IMR-90 (cell line): ENCODE measurements at regions not wholly inside any gene's neighbourhood (a gene's known extent, or its start where the extent isn't known, plus 50 kb on each side); places are given as distances from the start of the nearest gene placed in this dataset.

ENCODE experiments used
- ATAC-seq: fragments of 200-7000 bp; cut with Tn5 transposase; 2 replicates; pipeline ENCODE4 v1.9.1; 2020; ENCODE audit warnings: low read depth, mild to moderate bottlenecking, moderate library complexity
- BruUV-seq: library from RNA; stranded (reverse); fragments of 400-500 nt; replicated peaks from 2 replicates; lab custom pipeline; 2021; lab: Mats Ljungman, UMichigan
- CTCF ChIA-PET: fragments of 300-600 bp; formaldehyde crosslinking; extraction: SDS; loops from one replicate; lab custom pipeline; 2021; ENCODE audit warnings: antibody characterized with exemption; lab: Yijun Ruan, JAX
- POLR2A ChIA-PET: fragments of 300-600 bp; sonication (Branson Sonifier 250); formaldehyde crosslinking; loops from one replicate; lab custom pipeline; 2022; ENCODE audit warnings: antibody characterized with exemption; ENCODE audit not compliant: unreplicated experiment; lab: Charles Lee
- DNase-seq: peaks from one replicate; pipeline ENCODE4 v3.0.0; 2013
- H2AFZ ChIP-seq: replicated peaks from 2 replicates; pipeline ENCODE3; 2013; ENCODE audit warnings: low read length, mild to moderate bottlenecking; ENCODE audit not compliant: poor library complexity
- H2AK5ac ChIP-seq: 2 replicates; pipeline ENCODE4 v1.6.1; 2013; ENCODE audit warnings: low read depth, low read length, inconsistent platforms
- H2AK9ac ChIP-seq: replicated peaks from 2 replicates; pipeline ENCODE3; 2013; ENCODE audit warnings: mild to moderate bottlenecking, low read depth, low read length, moderate library complexity; ENCODE audit not compliant: poor library complexity
- H2BK120ac ChIP-seq: 2 replicates; pipeline ENCODE4 v1.6.1; 2013; ENCODE audit warnings: low read depth, low read length, inconsistent platforms
- H2BK15ac ChIP-seq: 3 replicates; pipeline ENCODE4 v1.6.1; 2013; ENCODE audit warnings: low read depth, low read length, inconsistent platforms
- H2BK20ac ChIP-seq: 2 replicates; pipeline ENCODE4 v1.6.1; 2013; ENCODE audit warnings: low read depth, mild to moderate bottlenecking, inconsistent platforms, low read length, moderate library complexity
- H2BK5ac ChIP-seq: 2 replicates; pipeline ENCODE4 v1.6.1; 2013; ENCODE audit warnings: mild to moderate bottlenecking, low read depth, low read length, inconsistent platforms; ENCODE audit not compliant: poor library complexity, severe bottlenecking
- H3K14ac ChIP-seq: replicated peaks from 2 replicates; pipeline ENCODE4 v1.6.1; 2013; ENCODE audit warnings: low read depth, low read length, inconsistent platforms
- H3K18ac ChIP-seq: 2 replicates; pipeline ENCODE4 v1.6.1; 2013; ENCODE audit warnings: low read depth, low read length, control low read depth
- H3K23ac ChIP-seq: 2 replicates; pipeline ENCODE4 v1.6.1; 2013; ENCODE audit warnings: low read depth, low read length, inconsistent platforms
- H3K27ac ChIP-seq: 2 replicates; pipeline ENCODE4 v1.5.1; 2013; ENCODE audit warnings: mild to moderate bottlenecking, control low read depth, low read length; ENCODE audit not compliant: insufficient read depth
- H3K27me3 ChIP-seq: 2 replicates; pipeline ENCODE4 v1.6.1; 2013; ENCODE audit warnings: low read length; ENCODE audit not compliant: control insufficient read depth, insufficient read depth
- H3K36me3 ChIP-seq: 2 replicates; pipeline ENCODE4 v1.6.1; 2013; ENCODE audit warnings: low read length, mixed read lengths; ENCODE audit not compliant: control insufficient read depth, insufficient read depth
- H3K4ac ChIP-seq: 2 replicates; pipeline ENCODE4 v1.6.1; 2013; ENCODE audit warnings: low read depth, low read length, inconsistent platforms
- H3K4me1 ChIP-seq: 2 replicates; pipeline ENCODE4 v1.6.1; 2013; ENCODE audit warnings: low read length, mixed read lengths; ENCODE audit not compliant: control insufficient read depth, insufficient read depth
- H3K4me2 ChIP-seq: 2 replicates; pipeline ENCODE4 v1.6.1; 2013; ENCODE audit warnings: low read depth, mild to moderate bottlenecking, control low read depth, low read length, moderate library complexity
- H3K4me3 ChIP-seq: 2 replicates; pipeline ENCODE4 v1.5.1; 2013; ENCODE audit warnings: low read depth, mild to moderate bottlenecking, control low read depth, low read length, moderate library complexity; ENCODE audit not compliant: insufficient read depth
- H3K56ac ChIP-seq: 2 replicates; pipeline ENCODE4 v1.6.1; 2013; ENCODE audit warnings: low read length, inconsistent platforms; ENCODE audit not compliant: insufficient read depth; ENCODE audit errors: extremely low read depth
- H3K79me1 ChIP-seq, 2 experiments: 2 replicates each; pipeline ENCODE4 v1.6.1; 2013; ENCODE audit warnings: low read length in 2 of 2, inconsistent platforms in 1 of 2, low read depth in 1 of 2
- H3K9ac ChIP-seq: 2 replicates; pipeline ENCODE4 v1.6.1; 2013; ENCODE audit warnings: low read depth, low read length, control low read depth
- H3K9me1 ChIP-seq: 2 replicates; pipeline ENCODE4 v1.6.1; 2013; ENCODE audit warnings: low read length, inconsistent platforms; ENCODE audit not compliant: insufficient read depth
- H3K9me3 ChIP-seq: 2 replicates; pipeline ENCODE4 v1.6.1; 2013; ENCODE audit warnings: low read length; ENCODE audit not compliant: control insufficient read depth, insufficient read depth
- H4K20me1 ChIP-seq: 2 replicates; pipeline ENCODE4 v1.6.1; 2013; ENCODE audit warnings: low read length, inconsistent platforms; ENCODE audit not compliant: insufficient read depth
- H4K5ac ChIP-seq: 2 replicates; pipeline ENCODE4 v1.6.1; 2013; ENCODE audit warnings: mild to moderate bottlenecking, low read depth, low read length, control low read depth
- H4K8ac ChIP-seq, 2 experiments: 2 replicates each; pipeline ENCODE4 v1.6.1; 2013; ENCODE audit warnings: low read depth in 2 of 2, low read length in 2 of 2, control low read depth in 1 of 2, inconsistent platforms in 1 of 2
- H4K91ac ChIP-seq: 2 replicates; pipeline ENCODE4 v1.6.1; 2013; ENCODE audit warnings: low read depth, low read length, inconsistent platforms; ENCODE audit not compliant: insufficient read depth
- BHLHE40 ChIP-seq: fragments of 150-350 bp; IDR thresholded peaks from 2 replicates; pipeline ENCODE4 v1.6.1; 2016; ENCODE audit warnings: mild to moderate bottlenecking, low read depth, low read length
- CEBPB ChIP-seq: IDR thresholded peaks from 2 replicates; pipeline ENCODE4 v1.6.1; 2012; ENCODE audit warnings: low read depth, low read length, improper control_type of control experiment
- CHD1 ChIP-seq: IDR thresholded peaks from 2 replicates; pipeline ENCODE4 v1.6.1; 2012; ENCODE audit warnings: low read depth, low read length, improper control_type of control experiment
- FOS ChIP-seq: fragments of 150-350 bp; IDR thresholded peaks from 2 replicates; pipeline ENCODE4 v1.6.1; 2016; ENCODE audit warnings: low read depth, low read length
- MAFK ChIP-seq: IDR thresholded peaks from 2 replicates; pipeline ENCODE4 v1.6.1; 2012; ENCODE audit warnings: low read depth, low read length, improper control_type of control experiment
- MAZ ChIP-seq: IDR thresholded peaks from 2 replicates; pipeline ENCODE4 v1.6.1; 2012; ENCODE audit warnings: low read depth, mild to moderate bottlenecking, low read length, improper control_type of control experiment, moderate library complexity, borderline replicate concordance
- MXI1 ChIP-seq: IDR thresholded peaks from 2 replicates; pipeline ENCODE4 v1.6.1; 2012; ENCODE audit warnings: low read depth, mild to moderate bottlenecking, low read length, moderate library complexity, borderline replicate concordance
- NFE2L2 ChIP-seq: fragments of 150-350 bp; IDR thresholded peaks from 2 replicates; pipeline ENCODE4 v1.6.1; 2016; ENCODE audit warnings: low read depth, mild to moderate bottlenecking, low read length
- POLR2A ChIP-seq: IDR thresholded peaks from 2 replicates; pipeline ENCODE4 v1.6.1; 2012; ENCODE audit warnings: mild to moderate bottlenecking, low read depth, low read length
- RAD21 ChIP-seq: IDR thresholded peaks from 2 replicates; pipeline ENCODE4 v1.6.1; 2012; ENCODE audit warnings: low read length, improper control_type of control experiment
- RCOR1 ChIP-seq: IDR thresholded peaks from 2 replicates; pipeline ENCODE4 v1.6.1; 2012; ENCODE audit warnings: mild to moderate bottlenecking, low read length, improper control_type of control experiment; ENCODE audit not compliant: insufficient replicate concordance
- RFX5 ChIP-seq: IDR thresholded peaks from 2 replicates; pipeline ENCODE4 v1.8.0; 2012; ENCODE audit warnings: low read depth, mild to moderate bottlenecking, low read length, moderate library complexity
- SMC3 ChIP-seq: fragments of 150-350 bp; IDR thresholded peaks from 2 replicates; pipeline ENCODE4 v1.6.1; 2016; ENCODE audit warnings: low read depth, mild to moderate bottlenecking, antibody characterized with exemption, low read length, moderate library complexity
- WGBS, 2 experiments: methylation state at CpG; one replicate each; pipeline versions ENCODE4 v1.1.5 to v1.1.7; 2013; ENCODE audit warnings: missing lambda C conversion rate in 2 of 2; ENCODE audit not compliant: insufficient read length in 1 of 2; ENCODE audit errors: extremely low coverage in 2 of 2; 5-methylcytosine and 5-hydroxymethylcytosine counted together
- dilution Hi-C: fragments of 300-500 bp; cut with HindIII; formaldehyde crosslinking; loops from one replicate; pipeline ENCODE4 v1.14.3; 2018; ENCODE audit warnings: low sequenced_read_pairs; ENCODE audit not compliant: unreplicated experiment
- in situ Hi-C: fragments of 300-500 bp; cut with MboI; formaldehyde crosslinking; loops from 3 replicates; pipeline ENCODE4 v1.14.3; 2019; ENCODE audit warnings: low sequenced_read_pairs, inconsistent platforms, mixed read lengths
- intact Hi-C: fragments of 100-400 bp; cut with micrococcal nuclease; formaldehyde crosslinking; loops from 2 replicates; pipeline ENCODE4 v1.10.0; 2022
- TF ChIP-seq, protein P1 (sequence below): conservative IDR thresholded peaks from 2 replicates; pipeline ENCODE4 v1.5.1; 2012; ENCODE audit warnings: mild to moderate bottlenecking, low read depth, low read length, improper control_type of control experiment
- TF ChIP-seq, protein P2 (sequence below): fragments of 150-350 bp; IDR thresholded peaks from 2 replicates; pipeline ENCODE4 v1.6.1; 2017; ENCODE audit warnings: mild to moderate bottlenecking, antibody characterized with exemption, low read length, low read depth
- TF ChIP-seq, protein P3 (sequence below): fragments of 150-350 bp; IDR thresholded peaks from 2 replicates; pipeline ENCODE4 v1.6.1; 2016; ENCODE audit warnings: low read depth, mild to moderate bottlenecking, low read length, moderate library complexity, borderline replicate concordance

DNA sequence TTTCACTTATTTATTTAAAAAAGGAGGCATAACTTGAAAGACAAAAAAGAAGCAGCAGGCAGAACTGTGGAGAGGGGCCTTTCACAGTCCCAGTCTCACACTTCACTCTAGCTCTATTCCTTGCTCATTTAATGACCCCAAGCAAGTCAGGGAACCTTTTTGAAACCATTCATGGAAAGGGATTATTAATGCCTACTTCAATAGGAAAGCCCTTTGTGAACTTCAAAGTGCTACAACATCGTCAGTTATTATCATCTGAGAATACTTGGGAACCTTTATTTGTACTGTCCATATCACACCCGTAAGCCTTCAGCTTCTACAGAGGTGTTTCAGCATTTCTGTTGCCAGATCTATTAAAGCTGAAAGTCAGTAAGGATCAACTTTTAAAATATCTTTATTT is 320.2 kb downstream of the TMEM161B start:
- no peak overlapping the region for H2BK20ac ChIP-seq
- DNase-seq (no peak), ATAC-seq (no peak)
- in situ Hi-C loops (no loop called here), intact Hi-C loops (no loop called here), dilution Hi-C loops (no loop called here)
- no peak overlapping the region for H4K8ac ChIP-seq
- no peak overlapping the region for H2BK15ac ChIP-seq
- TF ChIP-seq BHLHE40, result no peak
- TF ChIP-seq, protein P1, sequence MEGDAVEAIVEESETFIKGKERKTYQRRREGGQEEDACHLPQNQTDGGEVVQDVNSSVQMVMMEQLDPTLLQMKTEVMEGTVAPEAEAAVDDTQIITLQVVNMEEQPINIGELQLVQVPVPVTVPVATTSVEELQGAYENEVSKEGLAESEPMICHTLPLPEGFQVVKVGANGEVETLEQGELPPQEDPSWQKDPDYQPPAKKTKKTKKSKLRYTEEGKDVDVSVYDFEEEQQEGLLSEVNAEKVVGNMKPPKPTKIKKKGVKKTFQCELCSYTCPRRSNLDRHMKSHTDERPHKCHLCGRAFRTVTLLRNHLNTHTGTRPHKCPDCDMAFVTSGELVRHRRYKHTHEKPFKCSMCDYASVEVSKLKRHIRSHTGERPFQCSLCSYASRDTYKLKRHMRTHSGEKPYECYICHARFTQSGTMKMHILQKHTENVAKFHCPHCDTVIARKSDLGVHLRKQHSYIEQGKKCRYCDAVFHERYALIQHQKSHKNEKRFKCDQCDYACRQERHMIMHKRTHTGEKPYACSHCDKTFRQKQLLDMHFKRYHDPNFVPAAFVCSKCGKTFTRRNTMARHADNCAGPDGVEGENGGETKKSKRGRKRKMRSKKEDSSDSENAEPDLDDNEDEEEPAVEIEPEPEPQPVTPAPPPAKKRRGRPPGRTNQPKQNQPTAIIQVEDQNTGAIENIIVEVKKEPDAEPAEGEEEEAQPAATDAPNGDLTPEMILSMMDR, result no peak
- TF ChIP-seq RFX5, result no peak
- TF ChIP-seq CHD1, result no peak
- TF ChIP-seq, protein P2, sequence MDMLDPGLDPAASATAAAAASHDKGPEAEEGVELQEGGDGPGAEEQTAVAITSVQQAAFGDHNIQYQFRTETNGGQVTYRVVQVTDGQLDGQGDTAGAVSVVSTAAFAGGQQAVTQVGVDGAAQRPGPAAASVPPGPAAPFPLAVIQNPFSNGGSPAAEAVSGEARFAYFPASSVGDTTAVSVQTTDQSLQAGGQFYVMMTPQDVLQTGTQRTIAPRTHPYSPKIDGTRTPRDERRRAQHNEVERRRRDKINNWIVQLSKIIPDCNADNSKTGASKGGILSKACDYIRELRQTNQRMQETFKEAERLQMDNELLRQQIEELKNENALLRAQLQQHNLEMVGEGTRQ, result no peak
- no peak for TF ChIP-seq MXI1
- TF ChIP-seq POLR2A, result no peak
- TF ChIP-seq SMC3, result no peak
- no peak for TF ChIP-seq RCOR1
- TF ChIP-seq, protein P3, sequence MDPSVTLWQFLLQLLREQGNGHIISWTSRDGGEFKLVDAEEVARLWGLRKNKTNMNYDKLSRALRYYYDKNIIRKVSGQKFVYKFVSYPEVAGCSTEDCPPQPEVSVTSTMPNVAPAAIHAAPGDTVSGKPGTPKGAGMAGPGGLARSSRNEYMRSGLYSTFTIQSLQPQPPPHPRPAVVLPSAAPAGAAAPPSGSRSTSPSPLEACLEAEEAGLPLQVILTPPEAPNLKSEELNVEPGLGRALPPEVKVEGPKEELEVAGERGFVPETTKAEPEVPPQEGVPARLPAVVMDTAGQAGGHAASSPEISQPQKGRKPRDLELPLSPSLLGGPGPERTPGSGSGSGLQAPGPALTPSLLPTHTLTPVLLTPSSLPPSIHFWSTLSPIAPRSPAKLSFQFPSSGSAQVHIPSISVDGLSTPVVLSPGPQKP, result no peak
- TF ChIP-seq MAFK, result no peak
- no peak for TF ChIP-seq RAD21
- TF ChIP-seq CEBPB, result no peak
- no peak for TF ChIP-seq MAZ
- no peak for TF ChIP-seq FOS
- no peak for TF ChIP-seq NFE2L2
- H3K27me3 ChIP-seq, result no peaks in the 10 kb centered on the region
- H3K27ac ChIP-seq, result no peak overlapping the region
- H3K4ac ChIP-seq, result no peak overlapping the region
- no peaks in the 10 kb centered on the region for H4K20me1 ChIP-seq
- no peak overlapping the region for H3K14ac ChIP-seq
- H3K4me3 ChIP-seq, result no peak overlapping the region
- no peaks in the 10 kb centered on the region for H3K4me1 ChIP-seq
- H3K4me2 ChIP-seq, result no peak overlapping the region
- H3K79me1 ChIP-seq, result no peaks in the 10 kb centered on the region
- H4K91ac ChIP-seq, result no peak overlapping the region
- H2AFZ ChIP-seq, result no peak overlapping the region
- H2BK5ac ChIP-seq, result no peak overlapping the region
- no peak overlapping the region for H3K23ac ChIP-seq
- no peak overlapping the region for H3K56ac ChIP-seq
- no peak overlapping the region for H3K9ac ChIP-seq
- H2BK120ac ChIP-seq, result no peak overlapping the region
- no peak overlapping the region for H2AK9ac ChIP-seq
- no peaks in the 10 kb centered on the region for H3K36me3 ChIP-seq
- no CpG with 5 or more reads among the region's 2 CpGs for WGBS, 2 experiments
- no peak overlapping the region for H3K18ac ChIP-seq
- ChIA-PET POLR2A (no interaction called here), CTCF (no interaction called here)
- H3K9me1 ChIP-seq, result no peaks in the 10 kb centered on the region
- no peak overlapping the region for H4K5ac ChIP-seq
- peaks cover 2% of the 10 kb centered on the region for H3K9me3 ChIP-seq
- BruUV-seq, result no TSS peak
- H2AK5ac ChIP-seq, result no peak overlapping the region
